Caco-2 (cell line): ENCODE measurements at regions not wholly inside any gene's neighbourhood (a gene's known extent, or its start where the extent isn't known, plus 50 kb on each side); places are given as distances from the start of the nearest gene placed in this dataset.

Experiments used
- BruUV-seq: library from RNA; stranded (reverse); fragments of 400-500 nt; replicated peaks from 2 replicates; lab custom pipeline; 2021; lab: Mats Ljungman, UMichigan
- CTCF ChIA-PET: fragments of 300-600 bp; sonication (Branson Sonifier 250); formaldehyde crosslinking; loops from one replicate; lab custom pipeline; 2022; ENCODE audit warnings: antibody characterized with exemption; lab: Charles Lee
- POLR2A ChIA-PET: fragments of 300-600 bp; sonication (Branson Sonifier 250); formaldehyde crosslinking; loops from one replicate; lab custom pipeline; 2022; ENCODE audit warnings: antibody characterized with exemption; lab: Charles Lee
- DNase-seq, 2 experiments: peaks; one replicate each; pipeline versions ENCODE4 v3.0.0 to v3.0.0-alpha.2; 2020 to 2022
- H3K27me3 ChIP-seq: replicated peaks from 2 replicates; pipeline ENCODE4 v1.6.0; 2011; ENCODE audit warnings: low read length; ENCODE audit not compliant: control insufficient read depth, insufficient read depth
- H3K36me3 ChIP-seq: 2 replicates; pipeline ENCODE4 v1.5.1; 2011; ENCODE audit warnings: low read length; ENCODE audit not compliant: control insufficient read depth, insufficient read depth
- H3K4me1 ChIP-seq: fragments of 250-450 bp; sonication (Bioruptor Pico); 2 replicates; pipeline ENCODE4 v1.5.1; 2020; ENCODE audit warnings: mild to moderate bottlenecking
- H3K4me3 ChIP-seq: 2 replicates; pipeline ENCODE4 v1.5.1; 2011; ENCODE audit warnings: low read depth, mild to moderate bottlenecking, control low read depth, low read length
- H3K9me3 ChIP-seq: fragments of 250-450 bp; sonication (Bioruptor Pico); 2 replicates; pipeline ENCODE4 v1.5.1; 2020; ENCODE audit warnings: mild to moderate bottlenecking, moderate library complexity
- H3K27ac Mint-ChIP-seq: one replicate; pipeline ENCODE4 v1.8.0; 2022; ENCODE audit warnings: mixed read lengths; ENCODE audit not compliant: unreplicated experiment
- H3K27me3 Mint-ChIP-seq: one replicate; pipeline ENCODE4 v1.8.0; 2022; ENCODE audit warnings: mixed read lengths; ENCODE audit not compliant: insufficient read depth, unreplicated experiment
- H3K36me3 Mint-ChIP-seq: one replicate; pipeline ENCODE4 v1.8.0; 2022; ENCODE audit warnings: mild to moderate bottlenecking, mixed read lengths; ENCODE audit not compliant: insufficient read depth, unreplicated experiment
- H3K4me1 Mint-ChIP-seq: one replicate; pipeline ENCODE4 v1.8.0; 2022; ENCODE audit warnings: low read depth, mixed read lengths; ENCODE audit not compliant: unreplicated experiment
- H3K4me3 Mint-ChIP-seq: one replicate; pipeline ENCODE4 v1.8.0; 2022; ENCODE audit warnings: mild to moderate bottlenecking, moderate library complexity, mixed read lengths; ENCODE audit not compliant: unreplicated experiment
- H3K9me3 Mint-ChIP-seq: one replicate; pipeline ENCODE4 v1.8.0; 2022; ENCODE audit warnings: mixed read lengths; ENCODE audit not compliant: unreplicated experiment
- intact Hi-C: fragments of 100-400 bp; cut with micrococcal nuclease; formaldehyde crosslinking; loops from one replicate; pipeline ENCODE4 v1.10.0; 2022; ENCODE audit not compliant: unreplicated experiment
- TF ChIP-seq, protein P1 (sequence below), 2 experiments: fragments of 200-600 bp in 1 of 2; IDR thresholded peaks; 1 replicate in 1 of 2; 2 replicates in 1 of 2; pipeline versions ENCODE4 v1.5.1 to v1.8.0; 2011 to 2022; ENCODE audit warnings: antibody characterized with exemption in 1 of 2, control low read depth in 1 of 2, inconsistent platforms in 1 of 2, low read depth in 1 of 2, low read length in 1 of 2, mild to moderate bottlenecking in 1 of 2, moderate library complexity in 1 of 2; ENCODE audit not compliant: insufficient read depth in 1 of 2, severe bottlenecking in 1 of 2, unreplicated experiment in 1 of 2

DNA sequence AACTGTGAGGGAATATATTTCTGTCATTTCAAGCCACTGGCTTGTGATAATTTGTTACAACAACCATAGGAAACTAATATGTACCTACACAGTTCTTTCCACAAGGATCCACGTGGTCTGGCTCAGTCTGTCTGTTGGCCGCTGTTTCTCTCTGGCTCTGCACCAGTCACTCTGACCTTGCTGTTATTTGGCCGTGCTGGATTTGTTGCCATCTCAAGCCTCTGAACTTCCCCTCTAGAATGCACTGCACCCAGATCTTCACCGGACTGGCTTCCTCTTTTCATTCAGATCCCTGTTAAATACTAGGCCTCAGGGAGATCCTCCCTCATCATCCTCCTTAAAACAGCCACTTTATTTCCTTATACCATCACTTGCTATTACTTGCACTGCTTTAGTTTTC is 446.8 kb downstream of the TFAP2B start:
- ChIA-PET POLR2A (no interaction called here), CTCF (no interaction called here)
- no peak for DNase-seq
- Mint-ChIP-seq H3K27ac (no peak overlapping the region), H3K4me3 (no peak overlapping the region), H3K4me1 (peaks cover 6% of the 10 kb centered on the region), H3K36me3 (no peaks in the 10 kb centered on the region), H3K9me3 (no peaks in the 10 kb centered on the region), H3K27me3 (no peaks in the 10 kb centered on the region)
- Histone ChIP-seq H3K4me3 (no peak overlapping the region), H3K27me3 (no peaks in the 10 kb centered on the region), H3K4me1 (no peaks in the 10 kb centered on the region), H3K36me3 (no peaks in the 10 kb centered on the region), H3K9me3 (no peaks in the 10 kb centered on the region)
- intact Hi-C loops: no loop called here
- no TSS peak for BruUV-seq
- TF ChIP-seq, protein P1, sequence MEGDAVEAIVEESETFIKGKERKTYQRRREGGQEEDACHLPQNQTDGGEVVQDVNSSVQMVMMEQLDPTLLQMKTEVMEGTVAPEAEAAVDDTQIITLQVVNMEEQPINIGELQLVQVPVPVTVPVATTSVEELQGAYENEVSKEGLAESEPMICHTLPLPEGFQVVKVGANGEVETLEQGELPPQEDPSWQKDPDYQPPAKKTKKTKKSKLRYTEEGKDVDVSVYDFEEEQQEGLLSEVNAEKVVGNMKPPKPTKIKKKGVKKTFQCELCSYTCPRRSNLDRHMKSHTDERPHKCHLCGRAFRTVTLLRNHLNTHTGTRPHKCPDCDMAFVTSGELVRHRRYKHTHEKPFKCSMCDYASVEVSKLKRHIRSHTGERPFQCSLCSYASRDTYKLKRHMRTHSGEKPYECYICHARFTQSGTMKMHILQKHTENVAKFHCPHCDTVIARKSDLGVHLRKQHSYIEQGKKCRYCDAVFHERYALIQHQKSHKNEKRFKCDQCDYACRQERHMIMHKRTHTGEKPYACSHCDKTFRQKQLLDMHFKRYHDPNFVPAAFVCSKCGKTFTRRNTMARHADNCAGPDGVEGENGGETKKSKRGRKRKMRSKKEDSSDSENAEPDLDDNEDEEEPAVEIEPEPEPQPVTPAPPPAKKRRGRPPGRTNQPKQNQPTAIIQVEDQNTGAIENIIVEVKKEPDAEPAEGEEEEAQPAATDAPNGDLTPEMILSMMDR (IDR thresholded peaks at IDR 0.05; ENCODE audit: insufficient read depth in 1 of 2, low read depth in 1 of 2, low read length in 1 of 2, severe bottlenecking in 1 of 2, unreplicated experiment in 1 of 2): no peak

DNA sequence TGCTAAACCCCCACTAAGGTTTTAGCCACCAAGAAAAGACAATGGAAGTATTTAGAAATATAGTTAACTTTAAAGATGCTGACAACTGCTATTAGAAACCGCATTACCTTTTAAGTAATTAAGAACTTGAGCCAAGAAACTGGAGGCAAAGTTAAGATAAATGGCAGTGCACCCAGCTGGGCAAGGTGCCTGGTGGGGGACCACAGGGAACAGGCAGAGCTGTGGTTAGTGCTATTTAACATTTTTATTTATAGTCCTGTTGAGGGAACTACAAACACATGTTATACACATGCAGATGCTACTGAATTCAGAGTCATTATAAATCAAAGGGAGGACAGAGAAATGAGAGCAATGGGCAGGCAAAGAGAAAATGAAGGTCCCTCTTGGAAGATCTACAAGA is 447.9 kb downstream of the TFAP2B start:
- ChIA-PET POLR2A (no interaction called here), CTCF (no interaction called here)
- Mint-ChIP-seq H3K4me3 (no peak overlapping the region), H3K4me1 (peaks cover 6% of the 10 kb centered on the region), H3K36me3 (no peaks in the 10 kb centered on the region), H3K27ac (no peak overlapping the region), H3K9me3 (no peaks in the 10 kb centered on the region), H3K27me3 (no peaks in the 10 kb centered on the region)
- Histone ChIP-seq H3K4me1 (no peaks in the 10 kb centered on the region), H3K27me3 (no peaks in the 10 kb centered on the region), H3K9me3 (no peaks in the 10 kb centered on the region), H3K4me3 (no peak overlapping the region), H3K36me3 (no peaks in the 10 kb centered on the region)
- BruUV-seq: no TSS peak
- TF ChIP-seq, protein P1 (IDR thresholded peaks at IDR 0.05; ENCODE audit: insufficient read depth in 1 of 2, low read depth in 1 of 2, low read length in 1 of 2, severe bottlenecking in 1 of 2, unreplicated experiment in 1 of 2): no peak
- DNase-seq: no peak
- intact Hi-C loops: no loop called here

DNA sequence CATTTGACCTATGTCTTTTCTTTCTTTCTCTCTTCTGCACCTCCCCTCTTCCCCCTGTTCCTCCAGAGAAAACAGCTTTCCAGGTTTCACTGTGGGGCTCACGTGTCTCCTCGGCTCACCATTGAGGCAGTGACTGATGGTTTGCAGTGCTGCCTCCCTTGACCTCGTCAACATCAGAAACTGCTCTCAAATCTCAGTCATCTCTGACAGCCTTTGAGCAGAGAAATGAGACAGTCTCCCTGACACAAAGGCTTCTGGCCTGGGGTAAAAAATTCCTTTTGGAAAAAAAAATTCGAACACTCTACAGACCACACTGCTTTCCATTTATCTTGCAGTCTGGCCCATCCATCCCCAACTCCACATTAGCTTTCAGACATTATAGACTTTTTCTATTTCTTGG is 450.0 kb downstream of the TFAP2B start:
- no peaks in the 10 kb centered on the region for H3K9me3 Mint-ChIP-seq
- no peaks in the 10 kb centered on the region for H3K27me3 ChIP-seq
- no TSS peak for BruUV-seq
- no peaks in the 10 kb centered on the region for H3K36me3 Mint-ChIP-seq
- H3K9me3 ChIP-seq: no peaks in the 10 kb centered on the region
- no peak overlapping the region for H3K4me3 Mint-ChIP-seq
- intact Hi-C loops: no loop called here
- CTCF ChIA-PET: no interaction called here
- no peak overlapping the region for H3K27ac Mint-ChIP-seq
- no peak overlapping the region for H3K4me3 ChIP-seq
- no peaks in the 10 kb centered on the region for H3K27me3 Mint-ChIP-seq
- H3K4me1 Mint-ChIP-seq: peaks cover 6% of the 10 kb centered on the region
- POLR2A ChIA-PET: no interaction called here
- H3K36me3 ChIP-seq: no peaks in the 10 kb centered on the region
- TF ChIP-seq, protein P1 (IDR thresholded peaks at IDR 0.05; ENCODE audit: insufficient read depth in 1 of 2, low read depth in 1 of 2, low read length in 1 of 2, severe bottlenecking in 1 of 2, unreplicated experiment in 1 of 2): no peak
- DNase-seq: no peak
- no peaks in the 10 kb centered on the region for H3K4me1 ChIP-seq
